ENCODE measurements at regions not wholly inside any gene's neighbourhood (a gene's known extent, or its start where the extent isn't known, plus 50 kb on each side); places are given as distances from the start of the nearest gene placed in this dataset.
A peak's percentile ranks its signal among the peaks of the same experiment; 100 is the strongest.

GRCh38 chr10:9205558-9205957, 1151.1 kb downstream of the GATA3 start:
- TF ChIP-seq CTCF (IDR thresholded peaks at IDR 0.05; ENCODE audit: low read depth, low read length) = no peak
- CTCF ChIA-PET = no interaction called here
- no peak overlapping the region for H3K27ac ChIP-seq (ENCODE audit: low read depth, low read length)
- H3K27me3 ChIP-seq (ENCODE audit: control insufficient read depth, insufficient read depth, low read length) = no peaks in the 10 kb centered on the region
- DNase-seq (ENCODE audit: low read depth, low spot score) = no peak
- no peaks in the 10 kb centered on the region for H3K9me3 ChIP-seq (ENCODE audit: control insufficient read depth, insufficient read depth, low read length)
- POLR2A ChIA-PET = no interaction called here
- H3K4me3 ChIP-seq (ENCODE audit: low read depth, low read length) = no peak overlapping the region

- CTCF ChIA-PET = interaction anchor here (0.5 to 2.9 kb wide), 36 partner anchors 8 to 1684 kb away, joined by 3 to 29 read pairs (median 4); partner anchors contain the start of gene TAF3
- no peaks in the 10 kb centered on the region for H3K9me3 ChIP-seq (ENCODE audit: control insufficient read depth, insufficient read depth, low read length)
- TF ChIP-seq CTCF (IDR thresholded peaks at IDR 0.05; ENCODE audit: low read depth, low read length) = peak; percentile 92
- no peaks in the 10 kb centered on the region for H3K27me3 ChIP-seq (ENCODE audit: control insufficient read depth, insufficient read depth, low read length)
- peak; percentile 26 for DNase-seq (ENCODE audit: low read depth, low spot score)
- no peak overlapping the region for H3K27ac ChIP-seq (ENCODE audit: low read depth, low read length)
- POLR2A ChIA-PET = no interaction called here
- H3K4me3 ChIP-seq (ENCODE audit: low read depth, low read length) = no peak overlapping the region
Observed at GRCh38 chr10:9209105-9209798, 1154.8 kb downstream of the GATA3 start.

GRCh38 chr10:9211228-9211627, 1156.7 kb downstream of the GATA3 start:
- Histone ChIP-seq H3K27ac (ENCODE audit: low read depth, low read length) (no peak overlapping the region), H3K9me3 (ENCODE audit: control insufficient read depth, insufficient read depth, low read length) (no peaks in the 10 kb centered on the region), H3K27me3 (ENCODE audit: control insufficient read depth, insufficient read depth, low read length) (no peaks in the 10 kb centered on the region), H3K4me3 (ENCODE audit: low read depth, low read length) (no peak overlapping the region)
- no peak for DNase-seq (ENCODE audit: low read depth, low spot score)
- ChIA-PET CTCF (no interaction called here), POLR2A (no interaction called here)
- peak; percentile 61 for TF ChIP-seq CTCF (IDR thresholded peaks at IDR 0.05; ENCODE audit: low read depth, low read length)

- H3K4me3 ChIP-seq (ENCODE audit: low read depth, low read length) = no peak overlapping the region
- CTCF ChIA-PET = no interaction called here
- no peak overlapping the region for H3K27ac ChIP-seq (ENCODE audit: low read depth, low read length)
- DNase-seq (ENCODE audit: low read depth, low spot score) = no peak
- H3K9me3 ChIP-seq (ENCODE audit: control insufficient read depth, insufficient read depth, low read length) = no peaks in the 10 kb centered on the region
- POLR2A ChIA-PET = no interaction called here
- no peaks in the 10 kb centered on the region for H3K27me3 ChIP-seq (ENCODE audit: control insufficient read depth, insufficient read depth, low read length)
- no peak for TF ChIP-seq CTCF (IDR thresholded peaks at IDR 0.05; ENCODE audit: low read depth, low read length)
Observed at GRCh38 chr10:9214618-9215017, 1160.1 kb downstream of the GATA3 start.

- Histone ChIP-seq H3K27ac (ENCODE audit: low read depth, low read length) (no peak overlapping the region), H3K27me3 (ENCODE audit: control insufficient read depth, insufficient read depth, low read length) (no peaks in the 10 kb centered on the region), H3K9me3 (ENCODE audit: control insufficient read depth, insufficient read depth, low read length) (no peaks in the 10 kb centered on the region), H3K4me3 (ENCODE audit: low read depth, low read length) (no peak overlapping the region)
- DNase-seq (ENCODE audit: low read depth, low spot score) = no peak
- POLR2A ChIA-PET = no interaction called here
- TF ChIP-seq CTCF (IDR thresholded peaks at IDR 0.05; ENCODE audit: low read depth, low read length) = no peak
- CTCF ChIA-PET = no interaction called here
Observed at GRCh38 chr10:9215121-9215520, 1160.6 kb downstream of the GATA3 start.

Data from AG04450 (cell line).